ENCODE measurements at regions not wholly inside any gene's neighbourhood (a gene's known extent, or its start where the extent isn't known, plus 50 kb on each side); places are given as distances from the start of the nearest gene placed in this dataset.

DNA sequence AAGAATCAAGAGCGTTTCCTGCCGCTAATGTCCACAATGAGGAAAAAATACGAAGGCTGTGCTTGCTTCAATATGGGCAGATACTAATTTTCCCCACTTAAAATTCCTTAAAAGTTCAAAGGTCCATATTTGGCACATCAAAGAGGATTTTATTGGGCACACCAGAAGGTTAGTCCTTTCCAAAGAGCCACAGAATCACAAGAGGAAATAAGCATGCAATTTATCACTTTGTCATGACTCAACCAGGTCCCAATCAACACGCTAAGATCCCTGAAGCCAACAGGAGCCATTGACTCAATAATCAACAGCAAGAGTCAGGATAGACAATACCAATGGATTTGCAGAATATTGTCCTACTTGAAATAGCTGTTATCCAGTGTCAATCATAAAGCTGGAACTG, 80.6 kb downstream of the MAP1LC3B2 start:
- TF ChIP-seq, protein P1, sequence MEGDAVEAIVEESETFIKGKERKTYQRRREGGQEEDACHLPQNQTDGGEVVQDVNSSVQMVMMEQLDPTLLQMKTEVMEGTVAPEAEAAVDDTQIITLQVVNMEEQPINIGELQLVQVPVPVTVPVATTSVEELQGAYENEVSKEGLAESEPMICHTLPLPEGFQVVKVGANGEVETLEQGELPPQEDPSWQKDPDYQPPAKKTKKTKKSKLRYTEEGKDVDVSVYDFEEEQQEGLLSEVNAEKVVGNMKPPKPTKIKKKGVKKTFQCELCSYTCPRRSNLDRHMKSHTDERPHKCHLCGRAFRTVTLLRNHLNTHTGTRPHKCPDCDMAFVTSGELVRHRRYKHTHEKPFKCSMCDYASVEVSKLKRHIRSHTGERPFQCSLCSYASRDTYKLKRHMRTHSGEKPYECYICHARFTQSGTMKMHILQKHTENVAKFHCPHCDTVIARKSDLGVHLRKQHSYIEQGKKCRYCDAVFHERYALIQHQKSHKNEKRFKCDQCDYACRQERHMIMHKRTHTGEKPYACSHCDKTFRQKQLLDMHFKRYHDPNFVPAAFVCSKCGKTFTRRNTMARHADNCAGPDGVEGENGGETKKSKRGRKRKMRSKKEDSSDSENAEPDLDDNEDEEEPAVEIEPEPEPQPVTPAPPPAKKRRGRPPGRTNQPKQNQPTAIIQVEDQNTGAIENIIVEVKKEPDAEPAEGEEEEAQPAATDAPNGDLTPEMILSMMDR (optimal IDR thresholded peaks at IDR 0.05 in 1 of 3, IDR thresholded peaks at IDR 0.05 in 1 of 3, conservative IDR thresholded peaks at IDR 0.05 in 1 of 3; ENCODE audit: extremely low read depth in 1 of 3, insufficient read depth in 2 of 3, low read length in 3 of 3): no peak
- TF ChIP-seq EZH2 (IDR thresholded peaks at IDR 0.05; ENCODE audit: low read length): no peak

All from keratinocyte (primary cell).